HL-60/S4 treated with retinoic acid at 250 ng/mL for 4 days and 3 days (cell line): ENCODE measurements at regions not wholly inside any gene's neighbourhood (a gene's known extent, or its start where the extent isn't known, plus 50 kb on each side); places are given as distances from the start of the nearest gene placed in this dataset.

ENCODE experiments used
- in situ Hi-C: fragments of 300-500 bp; cut with MboI; formaldehyde crosslinking; loops from 2 replicates; pipeline ENCODE4 v1.7.0; 2022; ENCODE audit warnings: low sequenced_read_pairs

- in situ Hi-C loops: no loop called here
Measured at GRCh38 chr7:18239212-18239611, 211.6 kb upstream of the PRPS1L1 start.

DNA sequence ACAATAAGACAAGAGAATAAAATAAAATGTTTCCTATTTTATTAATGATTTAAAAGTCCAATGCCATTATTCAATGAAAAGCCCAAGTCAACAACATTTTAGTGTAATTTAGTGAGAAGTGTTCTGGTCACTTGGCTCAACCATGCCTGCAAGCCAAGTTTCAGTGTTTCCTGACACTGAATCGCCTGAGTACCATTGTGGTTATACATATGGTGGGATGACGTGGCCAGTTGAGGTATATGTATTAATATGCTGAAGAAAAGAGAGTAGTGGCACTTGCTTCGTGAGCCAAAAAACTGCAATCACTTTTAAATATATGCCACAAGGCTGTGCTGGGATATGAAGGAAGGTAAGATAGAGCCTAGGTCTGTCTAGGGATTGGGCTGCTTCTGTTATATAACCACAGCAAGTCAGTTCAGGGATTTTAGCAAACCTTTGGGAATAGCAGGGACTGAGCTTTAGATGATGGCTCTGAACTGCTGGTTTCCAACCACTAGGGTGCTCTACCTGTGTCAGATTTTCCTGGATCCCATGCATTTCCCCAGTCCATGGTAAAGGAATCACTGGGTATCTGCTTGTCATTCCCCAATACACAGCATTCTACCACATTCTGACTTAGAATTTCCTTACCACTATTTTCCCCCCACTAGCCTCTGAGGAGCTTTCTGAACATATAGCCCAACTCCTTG is 214.0 kb upstream of the PRPS1L1 start:
- in situ Hi-C loops: no loop called here

- in situ Hi-C loops: no loop called here
Measured at GRCh38 chr7:18243731-18244130, 216.1 kb upstream of the PRPS1L1 start.

DNA sequence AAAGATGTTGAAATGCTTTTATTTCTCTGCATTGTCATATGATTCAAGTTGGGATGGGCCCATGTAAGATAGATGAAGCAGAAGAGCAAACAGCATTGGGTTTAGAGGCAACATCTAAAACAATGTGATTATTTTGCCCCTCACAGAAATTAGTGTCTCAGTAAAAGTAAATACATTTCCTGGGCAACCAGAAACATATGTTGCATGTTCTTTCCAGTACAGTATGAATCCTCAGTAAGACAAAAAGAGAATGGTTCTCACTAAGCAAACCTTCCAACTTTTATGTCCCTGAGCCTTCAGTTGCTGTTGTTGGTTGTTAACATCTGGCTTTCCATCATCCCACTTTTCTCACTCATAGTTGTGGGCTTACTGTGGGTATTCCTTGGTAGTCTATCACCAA is 222.5 kb upstream of the PRPS1L1 start:
- in situ Hi-C loops: no loop called here

- in situ Hi-C loops: no loop called here
Measured at GRCh38 chr7:18257711-18258110, 230.1 kb upstream of the PRPS1L1 start.

DNA sequence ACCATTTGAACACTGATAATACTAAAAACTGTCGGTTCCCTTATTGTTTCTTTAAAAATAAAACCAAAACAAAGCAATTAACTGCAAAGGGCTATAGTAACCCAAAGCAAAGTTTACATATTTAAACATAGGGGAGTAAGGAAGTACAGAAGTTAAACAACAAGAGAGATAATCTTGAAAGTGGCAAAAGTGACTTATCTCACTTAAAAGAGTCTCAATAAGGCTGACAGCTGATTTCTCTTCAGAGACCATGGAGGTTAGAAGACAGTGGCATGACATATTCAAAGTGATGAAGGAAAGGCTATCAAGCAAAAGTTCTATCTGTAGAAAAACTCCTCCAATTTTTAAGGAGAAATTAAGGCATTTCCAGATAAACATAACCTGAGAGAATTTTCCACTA is 233.5 kb upstream of the HDAC9 start:
- in situ Hi-C loops: no loop called here

GRCh38 chr7:18265611-18266281 is 229.8 kb upstream of the HDAC9 start:
- in situ Hi-C loops: no loop called here

DNA sequence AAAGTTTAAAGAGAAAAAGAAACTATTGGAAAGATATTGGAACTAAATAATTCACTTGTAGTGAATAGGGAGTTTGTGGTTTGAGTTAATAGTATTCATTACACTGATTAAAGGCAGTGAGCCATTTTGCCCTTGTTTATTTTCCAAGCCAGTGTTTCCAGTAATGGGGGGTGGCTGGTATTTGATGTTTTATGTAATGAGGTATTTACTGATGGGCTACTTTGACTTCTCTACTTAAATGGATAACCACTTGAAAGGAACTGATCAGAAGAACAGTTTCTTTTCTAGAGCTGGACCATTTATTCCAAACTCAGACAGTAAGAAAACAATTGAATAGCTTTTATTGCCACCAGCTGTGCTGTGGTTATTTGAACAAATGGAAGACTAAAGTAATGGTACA is 227.0 kb upstream of the HDAC9 start:
- in situ Hi-C loops: no loop called here

DNA sequence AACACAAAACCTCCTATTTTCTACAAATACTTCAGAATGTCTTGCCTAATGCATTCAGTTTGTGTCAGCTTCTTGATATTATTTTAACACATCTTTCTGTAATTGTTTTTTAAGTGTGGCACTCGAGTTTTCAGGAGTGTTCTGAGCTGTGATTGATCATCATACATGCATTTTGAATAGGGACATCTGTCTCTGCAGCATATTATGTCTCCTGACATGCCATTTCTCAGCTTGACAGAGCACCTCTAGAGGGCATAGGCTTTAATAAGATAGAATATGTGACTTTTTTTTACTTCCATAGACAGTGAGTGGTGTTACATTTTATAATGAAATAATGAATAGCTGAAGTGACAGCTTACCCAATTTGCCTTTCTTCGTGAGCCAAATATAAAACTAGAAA is 219.2 kb upstream of the HDAC9 start:
- in situ Hi-C loops: no loop called here

- in situ Hi-C loops: no loop called here
Measured at GRCh38 chr7:18278316-18278715, 217.2 kb upstream of the HDAC9 start.

- in situ Hi-C loops: no loop called here
Measured at GRCh38 chr7:18283045-18283444, 212.5 kb upstream of the HDAC9 start.

GRCh38 chr7:18287482-18287881 is 208.1 kb upstream of the HDAC9 start:
- in situ Hi-C loops: no loop called here

DNA sequence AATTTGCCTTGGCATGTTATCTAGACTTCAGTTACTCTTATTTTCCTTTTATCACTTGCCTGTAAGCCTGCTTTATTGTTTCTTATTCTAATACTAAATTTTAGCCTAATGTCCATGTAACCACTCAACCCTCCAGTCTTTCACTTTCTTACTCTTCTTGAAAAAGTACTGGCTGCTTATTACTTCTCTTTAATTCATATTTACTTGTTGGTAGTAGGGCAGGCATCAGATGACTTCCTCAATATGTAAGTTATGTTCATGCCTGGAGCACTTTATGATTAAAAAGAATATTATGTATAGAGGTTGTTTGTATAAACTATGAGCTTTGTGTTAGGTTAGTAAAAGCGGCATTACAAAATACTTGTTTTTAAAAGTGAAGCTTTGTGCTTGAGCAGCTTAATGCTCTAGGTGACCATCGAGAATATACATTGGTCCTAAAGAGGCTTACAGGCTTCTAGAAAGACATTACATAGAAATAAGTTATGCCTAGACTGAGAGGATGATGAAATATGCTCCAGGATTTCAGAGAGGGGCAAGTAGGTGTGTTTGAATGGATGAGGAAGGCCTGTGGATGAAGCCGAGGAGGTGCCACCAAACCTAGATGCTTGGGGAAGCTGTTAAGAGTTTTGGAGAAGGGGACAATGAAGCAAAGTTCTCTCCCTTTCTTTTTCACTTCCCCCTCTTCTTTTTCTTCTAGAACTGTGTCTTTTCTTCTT is 207.1 kb upstream of the HDAC9 start:
- in situ Hi-C loops: no loop called here

DNA sequence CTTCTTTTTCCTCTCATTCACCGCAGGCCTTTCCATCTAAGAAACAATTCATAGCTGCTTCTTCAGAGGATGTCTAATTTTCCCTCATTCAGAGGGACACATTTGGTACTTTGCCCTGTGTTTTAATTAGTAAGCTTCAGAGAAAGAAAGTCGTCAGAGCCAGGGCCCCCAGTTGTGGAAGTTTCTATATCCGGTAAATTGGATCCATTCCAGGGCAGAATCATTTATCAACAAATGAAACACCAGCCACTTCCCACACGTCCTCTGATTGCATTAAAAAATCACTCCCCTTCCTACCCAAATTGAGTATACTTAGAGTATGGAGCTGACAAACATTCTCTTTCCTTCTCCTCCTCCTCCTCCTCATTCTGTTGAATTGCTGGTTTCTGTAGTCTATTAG is 205.8 kb upstream of the HDAC9 start:
- in situ Hi-C loops: no loop called here

DNA sequence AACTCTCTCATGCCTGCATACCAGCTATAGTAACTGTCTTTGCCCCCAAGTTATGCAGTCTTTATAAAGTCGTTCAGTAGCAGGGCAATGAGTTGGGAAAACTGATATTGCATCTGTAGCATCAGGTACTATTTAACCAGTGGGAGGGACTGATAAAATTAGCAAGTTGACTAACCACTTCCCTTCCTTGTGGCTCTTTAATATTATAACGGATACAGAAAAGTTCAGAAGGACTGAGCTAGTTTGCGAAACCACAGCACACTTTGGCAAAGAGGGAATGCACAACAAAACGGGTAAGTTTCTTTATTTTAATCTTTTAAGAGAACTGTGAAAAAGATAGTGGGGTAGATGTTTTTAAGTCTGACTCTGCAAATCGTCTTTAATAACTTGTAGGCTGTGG is 205.3 kb upstream of the HDAC9 start:
- in situ Hi-C loops: no loop called here

DNA sequence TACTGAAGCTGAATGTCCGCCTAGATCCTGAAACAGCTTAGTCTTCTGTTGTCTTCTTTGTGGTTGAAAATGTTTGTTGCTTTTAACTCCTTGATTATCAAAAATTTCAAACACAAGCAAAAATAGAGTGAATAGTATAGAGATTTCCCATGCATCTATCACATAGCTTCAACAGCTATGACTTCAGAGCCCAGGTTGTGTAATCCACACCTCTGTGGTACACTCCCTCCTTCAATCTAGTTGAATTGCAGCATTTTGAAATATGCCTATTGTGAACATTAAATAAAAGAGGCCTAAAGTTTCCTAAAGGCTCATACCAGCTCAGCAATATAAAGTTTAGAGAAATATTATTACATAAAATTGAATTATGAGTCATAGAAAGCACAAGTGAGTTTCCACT is 204.7 kb upstream of the HDAC9 start:
- in situ Hi-C loops: no loop called here

DNA sequence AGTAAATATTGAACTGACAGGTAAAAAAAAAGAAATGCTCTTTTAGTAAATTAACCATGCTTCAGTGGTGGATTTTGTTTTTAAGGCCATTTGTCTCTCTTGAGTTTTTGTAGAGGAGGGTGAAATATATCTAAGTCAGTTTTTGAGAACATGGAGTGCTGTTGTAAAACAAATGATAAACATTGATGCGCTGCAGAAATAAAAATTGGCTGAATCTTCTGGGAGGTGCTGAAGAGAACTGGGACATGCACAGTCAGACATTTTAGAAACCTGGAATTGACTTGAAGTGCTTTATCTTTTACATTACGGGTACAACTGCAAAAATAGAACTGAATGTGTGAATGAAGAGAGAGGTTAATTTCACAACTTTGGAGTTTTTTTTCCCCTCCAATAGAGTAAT is 203.0 kb upstream of the HDAC9 start:
- in situ Hi-C loops: no loop called here

DNA sequence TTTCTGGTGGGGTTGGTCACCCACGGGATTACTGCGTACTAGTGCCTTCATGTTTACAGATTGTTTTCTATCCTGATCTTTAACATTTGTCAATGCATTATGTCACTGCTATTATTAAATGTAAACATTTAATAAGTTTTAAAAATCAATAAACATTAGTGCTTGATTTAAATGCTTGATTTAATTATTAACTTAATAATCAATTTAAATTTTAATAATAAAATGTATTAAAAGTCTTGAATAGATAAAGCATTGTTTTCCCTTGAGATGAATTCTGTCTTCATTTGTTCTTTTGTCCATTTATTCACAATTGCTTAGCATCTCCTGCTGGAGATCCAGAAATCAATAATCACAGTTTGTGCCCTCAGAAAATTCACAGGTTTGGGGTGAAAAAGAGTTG is 201.8 kb upstream of the HDAC9 start:
- in situ Hi-C loops: no loop called here

DNA sequence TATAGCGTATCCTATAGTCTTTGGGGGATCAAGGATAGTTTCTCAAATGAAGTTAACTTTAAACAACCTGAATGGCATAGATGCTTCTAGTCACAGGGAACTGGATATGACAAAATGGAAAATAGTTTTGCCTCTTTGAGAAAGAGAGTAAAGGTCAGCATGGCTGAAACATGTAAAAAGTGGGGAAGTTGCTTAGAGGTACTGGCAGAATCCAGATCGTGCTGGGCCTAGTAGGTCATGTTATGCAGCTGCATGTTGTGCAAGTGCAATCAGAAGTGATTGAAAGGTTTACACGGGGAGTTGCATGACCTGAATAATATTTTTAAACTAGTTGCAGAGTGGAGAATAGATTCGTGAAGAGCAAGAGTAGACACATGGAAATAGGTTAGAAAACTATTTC is 201.1 kb upstream of the HDAC9 start:
- in situ Hi-C loops: no loop called here

- in situ Hi-C loops: no loop called here
Measured at GRCh38 chr7:18295781-18296423, 199.6 kb upstream of the HDAC9 start.

GRCh38 chr7:18302097-18302496 is 193.5 kb upstream of the HDAC9 start:
- in situ Hi-C loops: no loop called here

GRCh38 chr7:18305866-18306265 is 189.7 kb upstream of the HDAC9 start:
- in situ Hi-C loops: no loop called here
